ENCODE measurements at regions not wholly inside any gene's neighbourhood (a gene's known extent, or its start where the extent isn't known, plus 50 kb on each side); places are given as distances from the start of the nearest gene placed in this dataset.
"Not testable (repeated sequence)": the region's sequence is repeated elsewhere in the genome, so short reads cannot be mapped to it uniquely, and the experiment has no call there.

- no peak for TF ChIP-seq CTCF (IDR thresholded peaks at IDR 0.05)
- H3K9me3 ChIP-seq, result peaks cover 5% of the 10 kb centered on the region
- no peak overlapping the region for H3K4me3 ChIP-seq
- ATAC-seq, result no peak
- intact Hi-C loops (cut with DNase I, micrococcal nuclease), result no loop called here
- DNase-seq, result no peak
- no peaks in the 10 kb centered on the region for H3K36me3 ChIP-seq (ENCODE audit: low read depth)
- no peaks in the 10 kb centered on the region for H3K4me1 ChIP-seq (ENCODE audit: low read depth)
Measured at GRCh38 chr7:81074406-81074805, 155.6 kb upstream of the SEMA3C start.

GRCh38 chr7:81073931-81074251 is 155.0 kb upstream of the SEMA3C start:
- no peaks in the 10 kb centered on the region for H3K4me1 ChIP-seq (ENCODE audit: low read depth)
- no peak for TF ChIP-seq CTCF (IDR thresholded peaks at IDR 0.05)
- intact Hi-C loops (cut with DNase I, micrococcal nuclease), result no loop called here
- no peak for ATAC-seq
- no peak overlapping the region for H3K4me3 ChIP-seq
- no peaks in the 10 kb centered on the region for H3K36me3 ChIP-seq (ENCODE audit: low read depth)
- H3K9me3 ChIP-seq, result peaks cover 5% of the 10 kb centered on the region
- DNase-seq, result no peak

GRCh38 chr7:81070956-81071355 is 152.1 kb upstream of the SEMA3C start:
- no peak for TF ChIP-seq CTCF (IDR thresholded peaks at IDR 0.05)
- ATAC-seq, result no peak
- Histone ChIP-seq H3K9me3 (peaks cover 5% of the 10 kb centered on the region), H3K4me1 (ENCODE audit: low read depth) (no peaks in the 10 kb centered on the region), H3K36me3 (ENCODE audit: low read depth) (no peaks in the 10 kb centered on the region), H3K4me3 (no peak overlapping the region)
- intact Hi-C loops (cut with DNase I, micrococcal nuclease), result no loop called here
- peak in 1 of 3 donors; percentile 34 for DNase-seq

- TF ChIP-seq CTCF (IDR thresholded peaks at IDR 0.05), result no peak
- DNase-seq, result no peak
- ATAC-seq, result no peak
Measured at GRCh38 chr7:81066797-81067196, 147.9 kb upstream of the SEMA3C start.

GRCh38 chr7:81064426-81064825 is 145.6 kb upstream of the SEMA3C start:
- no peak overlapping the region for H3K4me3 ChIP-seq
- no peaks in the 10 kb centered on the region for H3K9me3 ChIP-seq
- peak; percentile 38 for ATAC-seq
- no peak for TF ChIP-seq CTCF (IDR thresholded peaks at IDR 0.05)
- H3K36me3 ChIP-seq (ENCODE audit: low read depth), result no peaks in the 10 kb centered on the region
- intact Hi-C loops (cut with DNase I, micrococcal nuclease), result no loop called here
- no peaks in the 10 kb centered on the region for H3K4me1 ChIP-seq (ENCODE audit: low read depth)
- peak in 1 of 3 donors; percentile 18 for DNase-seq

More at GRCh38 chr7:81066797-81067196, 147.9 kb upstream of the SEMA3C start:
- intact Hi-C loops (cut with DNase I, micrococcal nuclease), result no loop called here
- H3K4me1 ChIP-seq (ENCODE audit: low read depth), result no peaks in the 10 kb centered on the region
- no peaks in the 10 kb centered on the region for H3K36me3 ChIP-seq (ENCODE audit: low read depth)
- no peak overlapping the region for H3K4me3 ChIP-seq
- H3K9me3 ChIP-seq, result peaks cover 5% of the 10 kb centered on the region

- no peak for DNase-seq
- Histone ChIP-seq H3K9me3 (no peaks in the 10 kb centered on the region), H3K4me3 (no peak overlapping the region), H3K36me3 (ENCODE audit: low read depth) (no peaks in the 10 kb centered on the region), H3K4me1 (ENCODE audit: low read depth) (no peaks in the 10 kb centered on the region)
- ATAC-seq, result no peak
- TF ChIP-seq CTCF (IDR thresholded peaks at IDR 0.05), result no peak
- intact Hi-C loops (cut with DNase I, micrococcal nuclease), result no loop called here
Measured at GRCh38 chr7:81062755-81063154, 143.9 kb upstream of the SEMA3C start.

GRCh38 chr7:81057469-81057868 is 138.6 kb upstream of the SEMA3C start:
- ATAC-seq; H3K4me1 ChIP-seq (ENCODE audit: low read depth); H3K4me3 ChIP-seq; DNase-seq; intact Hi-C loops (cut with DNase I, micrococcal nuclease); H3K36me3 ChIP-seq (ENCODE audit: low read depth); H3K9me3 ChIP-seq: not testable (repeated sequence)
